HCT116 (cell line): ENCODE measurements at regions not wholly inside any gene's neighbourhood (a gene's known extent, or its start where the extent isn't known, plus 50 kb on each side); places are given as distances from the start of the nearest gene placed in this dataset.

Experiments
- CBX3 ChIP-seq: IDR thresholded peaks from 2 replicates; pipeline ENCODE4 v1.6.1; 2012; ENCODE audit warnings: low read depth
- ELF1 ChIP-seq: IDR thresholded peaks from 2 replicates; pipeline ENCODE4 v1.6.1; 2012; ENCODE audit warnings: low read depth, borderline replicate concordance
- EZH2 ChIP-seq: fragments of 200-600 bp; sonication (generic); IDR thresholded peaks from 2 replicates; pipeline ENCODE4 v1.6.1; 2017; ENCODE audit warnings: antibody characterized with exemption, mixed run types
- JUND ChIP-seq: IDR thresholded peaks from 2 replicates; pipeline ENCODE4 v1.6.1; 2012
- POLR2A ChIP-seq: IDR thresholded peaks from 2 replicates; pipeline ENCODE4 v1.7.0; 2011; ENCODE audit warnings: borderline replicate concordance; ENCODE audit not compliant: insufficient read depth, insufficient read length; ENCODE audit errors: extremely low read depth
- POLR2AphosphoS5 ChIP-seq: IDR thresholded peaks from 2 replicates; pipeline ENCODE4 v1.6.1; 2011; ENCODE audit warnings: mild to moderate bottlenecking, low read depth, low read length, moderate library complexity
- RAD21 ChIP-seq: IDR thresholded peaks from 2 replicates; pipeline ENCODE4 v1.6.1; 2012; ENCODE audit warnings: low read depth, mild to moderate bottlenecking
- SIN3A ChIP-seq: IDR thresholded peaks from 2 replicates; pipeline ENCODE4 v1.6.1; 2012; ENCODE audit warnings: low read depth
- SRF ChIP-seq: IDR thresholded peaks from 2 replicates; pipeline ENCODE4 v1.6.1; 2012; ENCODE audit warnings: low read depth
- YY1 ChIP-seq: IDR thresholded peaks from 2 replicates; pipeline ENCODE4 v1.6.1; 2011; ENCODE audit warnings: low read length, low read depth, moderate library complexity, mild to moderate bottlenecking; ENCODE audit not compliant: insufficient replicate concordance; ENCODE audit errors: extremely low read depth
- ZFX ChIP-seq: fragments of 450-650 bp; IDR thresholded peaks from 2 replicates; pipeline ENCODE4 v1.6.1; 2017
- TF ChIP-seq, protein P1 (sequence below): IDR thresholded peaks from 2 replicates; pipeline ENCODE4 v1.6.1; 2012
- TF ChIP-seq, protein P2 (sequence below), 3 experiments: fragments of 200-600 bp in 1 of 3; sonication (generic) in 1 of 3; IDR thresholded peaks in 2 of 3; conservative IDR thresholded peaks in 1 of 3; 2 replicates each; pipeline ENCODE4 v1.5.1; 2012 to 2017; ENCODE audit warnings: low read depth in 2 of 3, low read length in 2 of 3, antibody characterized with exemption in 1 of 3, borderline replicate concordance in 1 of 3, control low read depth in 1 of 3, mild to moderate bottlenecking in 1 of 3, mixed read lengths in 1 of 3, mixed run types in 1 of 3, moderate library complexity in 1 of 3; ENCODE audit not compliant: insufficient read depth in 1 of 3
- TF ChIP-seq, protein P3 (sequence below): IDR thresholded peaks from 2 replicates; pipeline ENCODE4 v1.6.1; 2012

DNA sequence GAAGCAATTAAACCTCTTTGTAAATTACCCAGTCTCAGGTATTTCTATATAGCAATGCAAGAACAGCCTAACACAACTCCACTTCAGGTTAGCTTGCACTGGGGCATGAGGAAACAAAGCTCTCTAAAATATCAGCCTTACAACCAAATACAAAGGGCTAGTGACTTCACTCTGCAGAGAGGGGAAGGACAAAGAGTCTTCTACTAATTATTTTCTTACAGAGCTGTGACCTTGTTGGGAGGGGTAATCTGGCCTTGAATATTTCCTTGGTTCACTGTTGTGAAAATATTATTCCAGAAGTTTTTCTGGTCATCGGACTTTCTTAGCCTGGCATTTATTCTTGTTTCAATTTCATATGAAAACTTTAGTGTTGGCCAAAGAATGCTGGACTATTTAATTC is 334.4 kb upstream of the CTNNB1 start:
- TF ChIP-seq EZH2 (no peak), RAD21 (no peak), POLR2A (no peak), ELF1 (no peak), SRF (no peak), YY1 (no peak), CBX3 (no peak), SIN3A (no peak), ZFX (no peak), JUND (no peak), POLR2AphosphoS5 (no peak)
- TF ChIP-seq, protein P1, sequence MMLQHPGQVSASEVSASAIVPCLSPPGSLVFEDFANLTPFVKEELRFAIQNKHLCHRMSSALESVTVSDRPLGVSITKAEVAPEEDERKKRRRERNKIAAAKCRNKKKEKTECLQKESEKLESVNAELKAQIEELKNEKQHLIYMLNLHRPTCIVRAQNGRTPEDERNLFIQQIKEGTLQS = no peak
- TF ChIP-seq, protein P2, sequence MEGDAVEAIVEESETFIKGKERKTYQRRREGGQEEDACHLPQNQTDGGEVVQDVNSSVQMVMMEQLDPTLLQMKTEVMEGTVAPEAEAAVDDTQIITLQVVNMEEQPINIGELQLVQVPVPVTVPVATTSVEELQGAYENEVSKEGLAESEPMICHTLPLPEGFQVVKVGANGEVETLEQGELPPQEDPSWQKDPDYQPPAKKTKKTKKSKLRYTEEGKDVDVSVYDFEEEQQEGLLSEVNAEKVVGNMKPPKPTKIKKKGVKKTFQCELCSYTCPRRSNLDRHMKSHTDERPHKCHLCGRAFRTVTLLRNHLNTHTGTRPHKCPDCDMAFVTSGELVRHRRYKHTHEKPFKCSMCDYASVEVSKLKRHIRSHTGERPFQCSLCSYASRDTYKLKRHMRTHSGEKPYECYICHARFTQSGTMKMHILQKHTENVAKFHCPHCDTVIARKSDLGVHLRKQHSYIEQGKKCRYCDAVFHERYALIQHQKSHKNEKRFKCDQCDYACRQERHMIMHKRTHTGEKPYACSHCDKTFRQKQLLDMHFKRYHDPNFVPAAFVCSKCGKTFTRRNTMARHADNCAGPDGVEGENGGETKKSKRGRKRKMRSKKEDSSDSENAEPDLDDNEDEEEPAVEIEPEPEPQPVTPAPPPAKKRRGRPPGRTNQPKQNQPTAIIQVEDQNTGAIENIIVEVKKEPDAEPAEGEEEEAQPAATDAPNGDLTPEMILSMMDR (IDR thresholded peaks at IDR 0.05 in 2 of 3, conservative IDR thresholded peaks at IDR 0.05 in 1 of 3; ENCODE audit: borderline replicate concordance in 1 of 3, insufficient read depth in 1 of 3, low read depth in 2 of 3, low read length in 2 of 3) = no peak
- TF ChIP-seq, protein P3, sequence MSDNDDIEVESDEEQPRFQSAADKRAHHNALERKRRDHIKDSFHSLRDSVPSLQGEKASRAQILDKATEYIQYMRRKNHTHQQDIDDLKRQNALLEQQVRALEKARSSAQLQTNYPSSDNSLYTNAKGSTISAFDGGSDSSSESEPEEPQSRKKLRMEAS = no peak
